ENCODE measurements at regions not wholly inside any gene's neighbourhood (a gene's known extent, or its start where the extent isn't known, plus 50 kb on each side); places are given as distances from the start of the nearest gene placed in this dataset.
"Not testable (repeated sequence)": the region's sequence is repeated elsewhere in the genome, so short reads cannot be mapped to it uniquely, and the experiment has no call there.

DNA sequence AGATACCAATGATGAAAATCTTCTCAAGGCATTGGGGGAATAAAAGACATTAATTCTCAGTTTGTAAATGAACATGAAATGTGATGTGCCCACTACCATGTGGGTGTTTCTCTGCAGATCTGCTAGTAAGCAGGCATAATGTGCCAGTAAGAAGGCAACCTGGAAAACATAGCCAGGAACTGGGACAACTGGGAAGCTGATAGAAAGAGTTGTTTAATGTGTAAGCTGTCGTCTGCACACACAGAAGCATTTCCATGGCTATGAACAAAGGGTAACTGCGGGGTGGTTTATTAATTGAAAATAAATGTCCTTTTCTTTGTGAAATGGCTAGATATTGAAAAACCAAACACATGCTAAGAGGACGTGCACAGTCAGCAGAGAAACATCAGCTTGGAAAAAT, 52.0 kb downstream of the ZC3H11B start:
- DNase-seq = no peak

DNA sequence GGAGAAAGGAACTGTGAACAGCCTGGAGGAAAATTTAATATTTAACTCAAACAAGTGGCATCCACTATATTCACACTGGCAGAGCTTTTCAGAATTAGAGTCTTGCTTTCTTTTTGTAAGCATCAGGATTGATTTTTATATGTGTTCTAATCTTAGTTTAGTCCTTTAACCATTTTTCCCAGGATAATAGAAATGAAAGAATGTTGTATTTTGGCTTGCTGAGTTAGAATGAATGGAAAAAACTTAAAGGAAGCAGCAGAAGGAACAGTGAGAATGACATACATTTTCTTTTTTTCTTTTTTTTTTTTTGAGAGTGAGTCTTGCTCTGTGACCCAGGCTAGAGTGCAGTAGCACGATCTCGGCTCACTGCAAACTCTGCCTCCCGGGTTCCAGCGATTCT, 53.0 kb downstream of the ZC3H11B start:
- DNase-seq = no peak

DNA sequence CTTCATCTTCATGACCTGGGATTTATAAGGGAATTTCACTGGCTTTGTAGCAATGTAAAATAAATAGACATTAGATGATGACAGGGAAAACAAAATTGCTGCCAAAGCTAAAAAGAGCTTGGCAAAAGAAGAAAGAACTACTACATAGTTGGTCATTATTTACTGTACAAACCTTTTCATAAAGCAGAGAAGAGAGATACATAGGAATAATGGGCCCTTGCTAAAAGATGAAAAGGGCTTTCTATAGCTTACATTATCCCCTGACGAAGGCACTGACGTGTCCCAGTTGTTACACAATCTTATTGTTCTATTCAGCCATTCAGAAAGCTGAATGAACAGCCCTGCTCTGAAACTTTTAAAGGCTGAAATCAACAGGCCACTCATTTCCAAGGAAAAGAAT, 57.1 kb downstream of the ZC3H11B start:
- DNase-seq = no peak

DNA sequence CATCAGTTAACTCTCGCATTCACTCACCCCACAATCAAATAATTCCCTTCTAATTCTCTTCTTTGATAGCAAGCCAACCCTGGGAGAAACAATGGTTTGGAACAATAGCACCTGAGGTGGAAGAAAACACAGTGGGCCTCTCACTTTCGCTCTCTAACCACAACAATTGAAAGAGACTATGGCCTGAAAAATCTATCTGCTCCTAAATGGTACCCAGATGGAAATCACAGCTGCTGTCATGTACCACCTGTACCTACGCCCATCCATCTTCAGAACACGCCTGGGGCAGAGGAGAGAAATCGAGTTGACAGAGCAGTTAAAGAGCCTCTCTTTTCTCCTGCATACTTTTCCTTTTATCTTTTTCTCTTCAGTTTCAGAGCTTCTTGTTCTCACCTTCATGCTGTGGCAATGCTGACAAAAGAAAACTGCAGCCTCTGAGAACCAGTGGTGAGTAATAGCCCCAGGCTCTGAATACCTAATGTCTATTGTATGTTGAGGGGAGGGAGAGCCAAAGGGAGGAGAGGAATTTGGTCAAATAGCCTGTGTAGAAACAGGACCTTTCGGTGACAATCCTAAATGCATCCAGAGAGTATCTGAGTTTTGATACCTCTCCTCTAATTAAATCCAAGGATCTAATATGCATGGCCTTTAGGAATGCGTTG, 57.7 kb downstream of the ZC3H11B start:
- DNase-seq = no peak

DNA sequence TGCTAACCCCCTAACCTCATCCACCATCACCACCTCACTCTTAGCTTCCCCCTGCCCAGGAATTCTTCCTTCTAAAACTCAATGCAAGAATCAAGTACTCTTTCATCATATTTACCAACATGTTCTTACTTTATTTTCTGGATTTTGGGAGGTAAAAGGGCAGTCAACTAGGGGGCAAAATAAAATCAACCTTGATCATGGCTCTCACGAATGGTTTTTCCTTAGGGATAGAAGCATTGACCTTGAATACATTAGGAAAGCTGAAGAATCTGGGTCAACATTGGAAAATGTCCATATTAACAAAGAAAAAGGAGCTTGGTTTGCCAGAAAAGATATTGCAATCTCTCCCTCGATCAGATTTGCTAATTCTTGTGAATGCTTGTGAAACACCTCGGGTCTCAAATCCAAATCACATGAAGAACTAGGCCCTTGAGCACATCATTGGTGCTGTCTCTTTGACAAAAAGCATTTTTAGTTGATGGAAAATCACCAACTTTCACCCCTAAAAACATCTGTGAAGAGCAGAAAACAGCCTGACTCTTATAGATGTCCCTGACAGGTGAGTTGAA, 58.9 kb downstream of the ZC3H11B start:
- DNase-seq = no peak

DNA sequence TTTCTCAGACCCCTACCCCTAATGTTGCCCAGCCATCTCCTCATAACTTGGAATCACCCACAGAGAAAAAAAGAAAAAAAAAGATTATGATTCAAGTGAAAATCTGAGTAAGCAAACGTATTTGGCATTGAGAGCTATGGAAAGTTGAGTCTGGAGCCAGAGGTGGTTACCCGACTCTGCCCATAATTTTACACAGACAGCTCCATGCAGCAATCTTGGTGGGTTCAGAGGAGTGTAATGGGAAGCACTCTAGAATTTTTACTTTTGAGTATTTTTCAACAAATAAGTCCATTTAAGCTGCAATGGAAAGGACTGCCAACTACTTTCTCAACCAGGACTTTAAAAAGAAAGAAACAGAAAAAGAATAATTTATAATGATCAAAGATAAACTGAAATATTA, 62.7 kb downstream of the ZC3H11B start:
- no peak for DNase-seq

DNA sequence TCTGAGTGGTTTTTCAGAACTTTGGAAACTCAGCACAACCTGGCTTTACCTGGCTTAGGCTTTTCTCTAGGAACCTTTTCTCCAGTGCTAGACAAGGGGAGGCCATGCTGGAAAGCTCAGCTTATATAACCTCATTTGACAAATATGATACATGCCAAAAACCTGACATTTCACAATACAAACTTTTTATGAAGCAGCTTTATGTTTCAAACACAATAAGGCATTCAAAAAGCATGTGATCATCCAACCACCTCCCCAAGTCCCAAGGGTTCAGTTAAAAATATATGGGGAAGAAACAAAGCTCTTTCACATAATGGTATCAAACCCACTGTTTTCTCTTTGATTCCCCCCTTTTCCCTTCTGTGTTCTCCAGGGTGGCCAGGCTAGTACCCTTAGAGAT, 63.7 kb downstream of the ZC3H11B start:
- no peak for DNase-seq

DNA sequence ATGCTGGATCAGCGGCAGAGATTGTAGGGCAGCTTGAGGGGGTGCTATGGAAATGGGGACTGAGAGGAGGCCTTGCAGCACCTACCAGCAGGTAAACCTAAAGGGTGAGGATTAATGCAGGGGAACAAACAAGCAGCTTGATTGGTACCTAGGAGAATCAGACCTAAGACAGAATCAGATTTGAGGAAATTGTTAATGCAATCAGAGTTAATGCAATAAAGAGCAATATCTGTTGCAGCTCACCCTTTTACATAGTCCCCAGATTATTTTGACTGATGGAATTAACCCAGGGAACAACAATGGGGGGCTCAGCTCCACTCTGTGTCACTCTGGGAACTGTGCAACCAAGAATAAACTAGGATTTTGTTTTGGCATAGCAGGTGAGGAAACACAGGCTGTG, 64.5 kb downstream of the ZC3H11B start:
- DNase-seq = no peak

DNA sequence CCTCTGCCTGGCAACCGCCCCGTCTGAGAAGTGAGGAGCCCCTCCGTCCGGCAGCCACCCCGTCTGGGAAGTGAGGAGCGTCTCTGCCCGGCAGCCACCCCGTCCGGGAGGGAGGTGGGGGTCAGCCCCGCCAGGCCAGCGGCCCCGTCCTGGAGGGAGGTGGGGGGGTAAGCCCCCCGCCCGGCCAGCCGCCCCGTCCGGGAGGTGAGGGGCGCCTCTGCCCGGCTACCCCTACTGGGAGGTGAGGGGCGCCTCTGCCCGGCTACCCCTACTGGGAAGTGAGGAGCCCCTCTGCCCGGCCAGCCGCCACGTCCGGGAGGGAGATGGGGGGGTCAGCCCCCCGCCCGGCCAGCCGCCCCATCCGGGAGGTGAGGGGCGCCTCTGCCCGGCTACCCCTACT, 67.1 kb downstream of the ZC3H11B start:
- DNase-seq = not testable (repeated sequence)

DNA sequence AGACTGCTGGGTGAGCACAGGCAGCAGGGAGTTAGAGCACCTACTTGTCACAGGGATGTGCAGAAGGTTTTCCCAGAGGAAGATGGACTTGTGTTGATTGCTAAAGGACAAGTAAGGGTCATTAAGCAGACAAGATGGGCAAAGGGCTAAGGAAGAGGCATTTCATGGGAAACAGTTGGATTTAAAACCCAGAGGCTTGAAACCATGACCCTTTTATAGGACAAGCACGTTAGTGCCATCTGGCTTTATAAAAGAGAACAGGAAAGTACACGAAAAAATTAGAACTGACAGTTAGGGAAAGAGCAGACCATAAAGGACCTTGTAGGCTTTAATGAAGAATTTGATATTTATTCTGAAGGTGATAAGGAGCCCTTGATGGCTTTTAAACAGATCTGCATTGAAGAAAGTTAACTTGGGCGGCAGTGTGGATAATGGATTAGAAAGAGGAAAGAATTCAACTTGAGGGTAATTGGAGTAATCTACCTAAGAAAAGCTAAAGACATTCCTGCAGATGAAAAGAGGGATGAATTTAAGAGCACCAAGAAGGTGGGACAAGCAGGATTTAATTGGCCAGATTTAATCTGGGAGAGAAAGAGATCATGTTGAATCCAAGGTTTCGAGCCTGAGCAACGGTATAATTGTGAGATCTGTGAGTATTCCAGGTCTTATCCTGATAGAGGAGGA, 68.6 kb downstream of the ZC3H11B start:
- DNase-seq = no peak

DNA sequence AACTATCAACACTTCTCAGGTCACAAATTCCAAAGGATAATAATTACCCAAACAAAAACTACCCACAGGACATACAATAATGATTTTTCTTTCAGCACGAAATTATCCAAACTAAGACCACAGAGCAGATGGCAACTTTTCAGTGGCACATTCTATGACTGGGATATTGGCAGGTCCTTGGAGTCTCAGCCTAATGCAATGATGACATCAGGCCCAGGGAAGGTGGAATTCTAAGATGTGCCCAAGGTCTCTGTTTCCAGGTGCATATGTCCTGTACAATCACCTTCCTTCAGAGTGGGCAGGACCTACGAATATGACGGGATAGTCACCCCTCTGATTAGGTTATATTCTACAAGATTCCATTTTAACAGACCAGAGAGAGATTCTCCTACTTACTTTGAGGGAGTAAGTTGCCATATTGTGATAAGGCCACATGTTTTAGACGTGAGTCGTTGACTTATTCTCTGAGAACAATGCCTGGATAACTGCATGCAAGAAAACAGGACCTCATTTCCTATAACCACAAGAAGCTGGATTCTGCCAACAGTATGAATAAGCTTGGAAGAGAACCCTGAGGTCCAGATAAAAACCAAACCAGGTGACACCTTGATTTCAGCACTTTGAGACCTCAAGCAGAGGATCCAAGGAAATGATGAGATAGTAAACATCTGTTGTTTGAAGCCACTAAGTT, 69.9 kb downstream of the ZC3H11B start:
- no peak for DNase-seq

DNA sequence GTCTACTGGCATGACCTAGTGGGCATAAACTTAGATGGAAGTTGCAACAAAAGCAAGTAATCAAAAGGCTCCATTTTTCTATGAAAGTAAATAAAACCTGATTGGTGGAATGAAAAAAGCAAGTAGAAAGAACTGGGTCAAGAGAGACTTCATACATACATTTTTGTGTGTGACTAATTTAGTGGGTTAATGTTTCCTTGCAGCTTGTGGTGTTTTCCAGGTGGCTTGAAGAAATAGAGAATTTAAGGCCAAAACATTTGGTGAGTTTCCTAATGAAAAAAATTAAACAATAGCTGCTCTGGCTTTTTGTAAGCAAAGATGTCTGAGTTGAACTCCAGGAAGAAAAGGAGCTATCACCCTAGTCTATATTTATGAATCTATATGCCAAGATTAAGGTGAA, 71.0 kb downstream of the ZC3H11B start:
- no peak for DNase-seq

DNA sequence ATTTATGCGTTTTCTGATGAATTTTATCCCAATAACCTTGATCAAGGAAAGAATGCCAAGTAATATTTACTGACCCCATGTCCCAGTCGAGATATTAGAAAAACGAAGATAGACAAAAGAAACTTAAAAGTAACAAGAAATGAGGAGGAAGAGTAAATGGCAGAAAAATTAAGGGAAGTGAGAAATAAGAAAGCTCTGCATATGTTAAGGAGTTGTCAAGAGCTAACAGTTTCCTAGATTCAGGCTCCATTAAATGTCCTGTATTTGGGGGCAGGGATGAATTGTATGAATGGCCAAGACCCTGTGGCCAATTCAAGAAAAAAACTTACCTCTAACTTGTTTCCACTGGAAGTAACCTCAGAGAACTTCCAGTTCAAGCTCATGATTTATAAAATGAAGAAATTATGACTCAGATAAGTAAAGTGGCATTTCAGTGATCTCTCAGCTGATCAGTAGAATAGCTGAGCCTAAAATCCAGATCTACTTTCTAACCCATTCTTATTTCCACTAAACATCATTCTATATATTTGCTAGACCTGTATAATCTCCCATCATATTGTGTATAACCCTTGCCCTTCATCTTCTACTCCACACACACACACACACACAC, 73.2 kb downstream of the ZC3H11B start:
- no peak for DNase-seq

DNA sequence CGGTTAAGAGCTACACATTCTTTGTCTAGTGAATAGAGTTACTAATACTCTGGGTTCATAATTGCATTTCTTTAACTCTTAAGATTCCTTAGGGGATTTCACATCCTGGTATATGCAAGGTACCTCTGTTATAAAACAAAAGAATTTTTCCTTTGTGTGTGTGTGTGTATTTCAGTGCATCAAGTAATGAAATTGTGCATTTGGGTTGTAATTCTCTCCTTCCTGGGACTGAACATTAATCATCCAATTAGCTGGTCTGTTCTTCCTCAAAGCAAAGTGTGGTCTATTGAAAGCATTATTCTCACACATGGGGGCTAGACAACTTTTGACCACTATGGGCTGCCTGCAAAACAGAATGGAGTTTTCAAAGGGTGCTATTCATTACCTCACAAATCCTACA, 74.0 kb downstream of the ZC3H11B start:
- no peak for DNase-seq

DNA sequence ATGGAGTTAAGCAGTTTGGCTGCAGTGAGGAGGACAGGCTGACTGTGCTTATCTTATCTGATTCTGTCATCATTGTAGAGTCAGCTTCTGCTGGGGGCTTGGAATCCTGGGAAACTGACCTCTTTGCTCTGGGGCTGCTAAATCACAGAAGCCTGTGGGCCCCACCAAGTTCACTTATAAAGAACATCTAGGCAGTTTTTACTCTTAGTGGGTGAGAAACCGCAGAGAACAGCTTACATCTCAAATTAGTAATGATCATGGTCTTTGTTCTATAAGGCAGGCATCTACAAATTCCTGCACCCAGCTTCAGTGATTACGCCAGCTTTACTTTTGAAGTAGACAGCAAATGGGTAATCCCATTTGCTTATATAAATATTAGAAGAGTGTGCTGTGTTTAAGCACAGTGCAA, 75.7 kb downstream of the ZC3H11B start:
- no peak for DNase-seq

DNA sequence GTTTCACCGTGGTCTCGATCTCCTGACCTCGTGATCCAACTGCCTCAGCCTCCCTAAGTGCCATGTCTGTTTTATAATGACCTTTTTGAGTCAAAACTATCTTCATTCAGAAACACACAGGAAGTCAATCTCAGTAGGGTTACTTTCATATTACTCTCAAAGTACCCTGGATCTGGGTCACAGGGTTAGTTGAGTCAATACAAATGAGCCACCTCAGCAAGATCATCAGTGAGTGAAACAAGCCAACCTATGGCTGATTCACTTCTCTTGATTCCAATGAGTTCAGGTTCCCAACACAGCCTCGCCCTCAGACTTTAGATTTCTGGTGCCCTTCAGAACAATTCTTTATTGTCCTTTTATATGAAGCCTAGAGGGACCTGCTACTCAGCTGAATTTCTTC, 76.9 kb downstream of the ZC3H11B start:
- DNase-seq = no peak

DNA sequence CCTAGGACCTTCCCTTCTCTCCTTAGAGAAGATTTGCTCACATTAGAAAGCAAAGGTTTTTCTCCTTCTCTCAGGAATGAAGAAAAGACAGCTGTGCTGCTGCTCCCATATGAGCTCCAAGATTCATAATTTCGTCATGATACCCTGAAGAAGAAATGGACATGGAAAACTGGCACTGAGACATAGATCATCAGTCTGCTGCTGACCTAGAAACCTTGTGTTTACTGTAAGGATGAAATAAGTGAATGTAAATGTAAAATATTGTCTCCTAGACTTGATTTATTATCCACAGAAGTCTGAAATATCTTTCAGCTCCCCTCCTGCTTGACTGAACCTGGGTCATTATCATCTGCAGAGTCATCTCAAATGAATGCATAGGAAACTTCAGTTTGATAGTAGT, 77.9 kb downstream of the ZC3H11B start:
- DNase-seq = no peak

DNA sequence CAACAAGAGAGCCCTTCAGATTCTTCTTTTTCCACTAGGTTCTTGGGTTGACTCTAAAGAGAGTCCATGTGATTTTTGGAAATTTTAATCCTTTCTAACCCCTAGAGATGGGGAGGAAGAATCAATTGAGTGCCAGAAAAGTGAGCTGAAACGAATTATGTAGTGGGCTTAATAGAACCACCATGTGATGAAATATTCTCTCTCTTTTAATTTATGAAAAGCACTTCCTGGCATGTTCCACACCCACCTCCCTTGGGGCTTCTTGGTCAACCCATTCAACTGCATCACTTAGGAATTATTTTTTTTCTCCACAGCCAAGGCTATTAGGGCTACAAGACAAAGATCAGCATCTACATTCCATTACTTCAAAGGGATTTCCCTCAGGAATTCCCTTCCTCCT, 79.6 kb downstream of the ZC3H11B start:
- no peak for DNase-seq

DNA sequence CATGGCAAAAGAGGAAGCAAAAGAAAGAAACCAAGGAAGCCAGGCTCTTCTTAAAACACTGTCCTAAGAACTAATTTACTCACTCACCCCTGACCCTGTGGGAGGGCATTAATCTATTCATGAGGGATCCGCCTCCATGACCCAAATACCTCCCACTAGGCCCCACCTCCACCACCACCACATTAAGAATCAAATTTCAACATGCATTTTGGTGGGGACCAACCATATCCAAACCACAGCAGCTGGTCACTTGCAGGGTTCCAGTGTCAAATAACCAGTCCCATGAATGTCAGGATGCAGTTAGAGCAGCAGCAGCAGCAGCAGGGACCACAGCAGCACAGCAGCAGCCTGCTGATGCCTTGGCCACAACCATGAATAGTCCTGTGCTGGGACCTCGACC, 83.8 kb downstream of the ZC3H11B start:
- no peak for DNase-seq

DNA sequence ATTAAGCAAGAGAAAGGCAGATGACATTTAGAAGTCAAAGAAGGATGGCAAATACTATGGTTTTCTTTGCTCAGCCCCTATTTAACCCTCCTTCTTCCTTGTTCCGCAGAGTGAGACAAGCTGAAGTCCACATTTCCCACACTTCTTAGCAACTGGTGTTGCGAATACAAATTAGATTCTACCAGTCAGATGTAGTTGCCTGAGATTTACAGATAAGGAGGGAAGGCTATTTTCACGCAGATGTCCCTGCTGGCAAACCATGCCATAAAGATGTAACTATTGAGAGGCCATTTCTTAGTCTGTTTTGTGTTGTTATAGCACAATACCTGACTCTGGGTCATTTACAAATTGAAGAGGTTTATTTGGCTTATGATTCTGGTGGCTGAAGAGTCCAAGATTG, 84.3 kb downstream of the ZC3H11B start:
- no peak for DNase-seq

DNA sequence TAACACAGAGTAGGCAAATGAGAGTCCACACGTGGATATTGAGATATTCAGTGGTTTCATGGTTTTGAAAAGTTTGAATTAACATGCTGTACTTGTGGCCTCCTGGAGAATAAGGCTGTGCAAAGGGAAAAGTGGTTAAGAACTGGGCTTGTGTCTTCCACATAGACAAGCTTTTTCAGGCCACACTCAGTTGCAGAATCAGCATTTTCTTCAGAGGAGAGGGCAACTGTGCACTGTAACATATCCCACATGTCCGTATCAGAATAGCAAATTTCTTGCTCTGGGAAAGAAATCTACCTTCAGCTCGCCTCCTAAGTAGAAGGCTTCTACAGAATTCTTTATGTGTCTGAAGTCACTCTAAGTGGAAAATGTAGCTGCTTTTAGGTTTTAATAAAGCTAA, 84.9 kb downstream of the ZC3H11B start:
- DNase-seq = no peak

DNA sequence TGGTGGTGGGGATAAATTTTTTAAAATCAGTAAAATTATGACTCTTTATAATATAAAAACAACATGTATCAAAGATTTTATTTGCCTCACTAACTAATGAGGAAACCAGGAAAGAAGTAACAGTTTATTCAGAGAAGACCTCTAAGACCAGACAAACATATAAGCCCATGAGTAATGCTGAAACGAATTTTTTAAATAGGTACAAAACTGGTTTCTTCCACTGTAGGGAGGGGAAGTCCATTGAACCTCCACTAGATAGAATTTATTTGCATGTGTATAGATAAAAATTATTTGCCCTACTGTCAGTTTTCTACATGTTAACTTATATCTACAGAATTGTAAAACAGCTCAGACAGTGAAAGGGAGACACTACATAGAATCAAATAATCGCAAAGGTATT, 86.8 kb downstream of the ZC3H11B start:
- no peak for DNase-seq

DNA sequence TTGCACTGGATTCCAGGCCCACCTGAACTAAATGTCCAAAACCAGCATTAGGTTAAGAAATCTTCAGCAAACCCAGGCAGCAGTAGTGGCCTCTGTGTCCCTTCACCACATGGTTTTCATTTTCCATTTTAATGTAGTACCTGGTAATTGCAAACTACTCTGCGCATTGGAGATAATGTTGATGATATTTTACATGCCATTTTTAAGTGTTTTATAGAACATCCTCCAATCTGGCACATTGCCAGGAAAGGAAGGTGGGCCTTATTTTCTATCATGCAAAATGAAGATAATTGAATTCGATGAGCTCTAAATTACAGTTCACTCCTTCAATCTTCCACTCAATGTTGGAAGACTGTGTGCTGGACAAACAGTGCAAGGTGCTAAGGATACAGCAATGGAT, 89.5 kb downstream of the ZC3H11B start:
- no peak for DNase-seq

DNA sequence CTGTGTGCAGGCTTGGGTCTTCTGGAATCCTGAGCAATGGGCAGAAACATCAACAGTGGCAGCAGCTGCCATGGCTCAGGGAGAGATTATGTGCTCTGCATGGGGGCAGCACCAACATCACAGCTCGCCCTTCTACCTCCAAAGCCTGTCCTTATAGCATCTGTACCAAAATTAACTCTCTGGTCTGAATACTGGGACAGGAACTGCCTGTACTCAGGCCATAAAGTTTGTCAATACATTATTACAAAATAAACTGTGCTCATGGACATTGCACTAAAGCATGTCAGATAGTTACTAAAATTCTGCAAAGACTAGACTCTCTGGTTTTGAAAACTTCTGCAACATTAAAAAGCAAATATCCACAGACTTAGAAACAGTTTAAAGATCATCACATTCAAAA, 91.6 kb downstream of the ZC3H11B start:
- no peak for DNase-seq
